ENCODE measurements at regions not wholly inside any gene's neighbourhood (a gene's known extent, or its start where the extent isn't known, plus 50 kb on each side); places are given as distances from the start of the nearest gene placed in this dataset.
A peak's percentile ranks its signal among the peaks of the same experiment; 100 is the strongest.

DNA sequence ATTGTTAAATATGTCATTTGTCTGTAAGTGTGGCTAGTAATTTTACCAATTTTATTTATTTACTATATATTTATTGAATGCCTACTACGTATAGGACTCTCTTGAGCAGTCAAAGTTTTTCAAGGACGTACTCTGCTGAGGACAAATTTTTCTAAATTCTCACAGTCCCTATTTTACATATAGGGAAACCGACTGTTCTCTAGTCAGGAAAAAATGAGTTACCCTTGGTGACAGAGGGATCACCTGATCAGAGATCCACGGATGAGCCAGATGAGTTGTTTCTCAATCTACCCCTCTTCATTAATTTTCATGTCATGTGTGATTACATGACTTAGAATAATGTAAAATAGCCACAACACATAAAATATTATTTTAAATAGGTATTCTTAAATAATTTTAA, 96.2 kb upstream of the SLC38A2 start:
- H3K4me1 Mint-ChIP-seq (ENCODE audit: low read depth), result peaks cover 29% of the 10 kb centered on the region
- H3K36me3 Mint-ChIP-seq (ENCODE audit: low read depth), result peaks cover 22% of the 10 kb centered on the region
- DNase-seq (ENCODE audit: low spot score), result no peak
- no peak overlapping the region for H3K27ac Mint-ChIP-seq
- no peaks in the 10 kb centered on the region for H3K27me3 Mint-ChIP-seq (ENCODE audit: low read depth)
- peaks cover 9% of the 10 kb centered on the region for H3K9me3 Mint-ChIP-seq
- no peak overlapping the region for H3K4me3 Mint-ChIP-seq

- H3K9me3 Mint-ChIP-seq, result peaks cover 9% of the 10 kb centered on the region
- peaks cover 19% of the 10 kb centered on the region for H3K36me3 Mint-ChIP-seq (ENCODE audit: low read depth)
- no peak for DNase-seq (ENCODE audit: low spot score)
- H3K4me1 Mint-ChIP-seq (ENCODE audit: low read depth), result peaks cover 25% of the 10 kb centered on the region
- H3K4me3 Mint-ChIP-seq, result no peak overlapping the region
- no peaks in the 10 kb centered on the region for H3K27me3 Mint-ChIP-seq (ENCODE audit: low read depth)
- H3K27ac Mint-ChIP-seq, result no peak overlapping the region
Measured at GRCh38 chr12:46468160-46468559, 95.6 kb upstream of the SLC38A2 start.

- Mint-ChIP-seq H3K9me3 (peaks cover 9% of the 10 kb centered on the region), H3K27ac (no peak overlapping the region), H3K4me1 (ENCODE audit: low read depth) (peaks cover 21% of the 10 kb centered on the region), H3K36me3 (ENCODE audit: low read depth) (peaks cover 11% of the 10 kb centered on the region), H3K4me3 (no peak overlapping the region), H3K27me3 (ENCODE audit: low read depth) (no peaks in the 10 kb centered on the region)
- DNase-seq (ENCODE audit: low spot score), result no peak
Measured at GRCh38 chr12:46465307-46465706, 92.7 kb upstream of the SLC38A2 start.

- Mint-ChIP-seq H3K4me1 (ENCODE audit: low read depth) (peaks cover 21% of the 10 kb centered on the region), H3K27ac (no peak overlapping the region)
Measured at GRCh38 chr12:46464863-46465262, 92.3 kb upstream of the SLC38A2 start.

GRCh38 chr12:46462641-46463355, 90.2 kb upstream of the SLC38A2 start:
- no peak for DNase-seq (ENCODE audit: low spot score)
- Mint-ChIP-seq H3K4me1 (ENCODE audit: low read depth) (peaks cover 36% of the 10 kb centered on the region), H3K27ac (no peak overlapping the region), H3K27me3 (ENCODE audit: low read depth) (no peaks in the 10 kb centered on the region), H3K9me3 (peaks cover 6% of the 10 kb centered on the region), H3K36me3 (ENCODE audit: low read depth) (peaks cover 8% of the 10 kb centered on the region), H3K4me3 (no peak overlapping the region)

More at GRCh38 chr12:46464863-46465262, 92.3 kb upstream of the SLC38A2 start:
- DNase-seq (ENCODE audit: low spot score), result no peak
- Mint-ChIP-seq H3K9me3 (peaks cover 6% of the 10 kb centered on the region), H3K27me3 (ENCODE audit: low read depth) (no peaks in the 10 kb centered on the region), H3K36me3 (ENCODE audit: low read depth) (peaks cover 8% of the 10 kb centered on the region), H3K4me3 (no peak overlapping the region)

DNA sequence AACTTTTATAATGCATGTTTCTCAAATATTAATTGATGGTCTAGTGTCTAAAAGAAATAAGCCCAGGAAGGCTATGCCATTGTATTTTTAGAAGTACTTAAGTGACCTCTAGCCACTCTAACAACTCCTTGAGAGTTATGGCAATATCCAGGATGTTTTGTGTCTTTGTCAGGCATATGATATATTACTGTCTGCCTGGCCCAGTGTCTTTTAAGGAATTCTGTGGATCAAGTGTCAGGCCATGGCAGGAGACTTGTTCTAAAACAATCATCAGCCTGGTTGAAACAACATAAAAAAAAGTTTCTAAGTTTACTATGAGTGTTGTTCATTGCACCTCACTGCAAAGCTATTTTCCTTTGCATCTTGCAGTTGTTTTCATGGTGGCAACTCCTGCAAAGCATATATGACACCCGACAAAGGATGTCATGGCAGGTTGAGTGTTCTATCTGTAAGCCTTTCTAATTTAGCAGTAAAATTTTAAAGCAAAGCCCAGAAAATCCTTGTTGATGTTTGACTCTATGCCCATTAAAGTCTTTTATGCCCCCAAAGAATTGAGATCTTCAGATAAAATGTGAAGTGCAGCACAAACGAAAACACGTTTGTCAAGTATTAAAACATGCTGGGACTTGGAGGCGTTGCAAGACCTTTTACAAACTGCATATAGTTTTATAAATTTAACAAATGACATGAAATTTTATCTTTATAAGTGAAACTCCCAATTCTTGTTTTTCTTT, 89.5 kb upstream of the SLC38A2 start:
- Mint-ChIP-seq H3K27me3 (ENCODE audit: low read depth) (no peaks in the 10 kb centered on the region), H3K36me3 (ENCODE audit: low read depth) (peaks cover 8% of the 10 kb centered on the region), H3K4me3 (no peak overlapping the region), H3K4me1 (ENCODE audit: low read depth) (peaks cover 38% of the 10 kb centered on the region), H3K27ac (no peak overlapping the region), H3K9me3 (peaks cover 6% of the 10 kb centered on the region)
- DNase-seq (ENCODE audit: low spot score), result no peak

GRCh38 chr12:46461459-46461858, 88.9 kb upstream of the SLC38A2 start:
- H3K9me3 Mint-ChIP-seq, result peaks cover 6% of the 10 kb centered on the region
- H3K27me3 Mint-ChIP-seq (ENCODE audit: low read depth), result no peaks in the 10 kb centered on the region
- no peak for DNase-seq (ENCODE audit: low spot score)
- H3K4me3 Mint-ChIP-seq, result no peak overlapping the region
- H3K36me3 Mint-ChIP-seq (ENCODE audit: low read depth), result peaks cover 8% of the 10 kb centered on the region
- H3K27ac Mint-ChIP-seq, result no peak overlapping the region
- H3K4me1 Mint-ChIP-seq (ENCODE audit: low read depth), result peaks cover 43% of the 10 kb centered on the region

DNA sequence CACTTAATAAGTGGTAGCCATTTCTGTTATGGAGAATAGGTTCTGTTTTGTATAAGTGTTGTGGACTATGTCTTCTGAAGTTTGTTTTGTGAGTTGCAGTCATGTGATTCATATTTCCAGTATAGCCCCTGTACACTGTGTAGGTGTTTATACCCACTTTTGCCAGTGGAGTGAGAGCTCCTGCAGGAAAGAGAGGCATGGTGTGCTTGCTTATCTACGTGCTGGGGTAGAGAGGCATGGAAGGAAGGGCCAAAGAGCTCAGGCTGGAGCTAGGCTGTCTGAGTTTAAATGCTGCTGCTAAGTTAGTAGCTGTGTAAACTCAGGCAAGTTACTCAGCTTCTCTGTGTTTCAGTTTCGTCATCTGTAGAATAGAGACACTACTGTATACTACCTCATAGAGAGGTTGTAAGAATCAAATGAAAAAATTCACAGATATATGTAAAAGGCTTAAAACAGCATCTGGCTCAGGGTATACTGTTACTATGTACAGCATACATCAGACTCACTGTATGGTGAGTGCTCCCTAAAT, 88.2 kb upstream of the SLC38A2 start:
- Mint-ChIP-seq H3K4me3 (peak overlapping the region; percentile 87), H3K36me3 (ENCODE audit: low read depth) (peaks cover 8% of the 10 kb centered on the region), H3K4me1 (ENCODE audit: low read depth) (peaks cover 49% of the 10 kb centered on the region), H3K27me3 (ENCODE audit: low read depth) (no peaks in the 10 kb centered on the region), H3K27ac (peak overlapping the region; percentile 95), H3K9me3 (peaks cover 6% of the 10 kb centered on the region)
- DNase-seq (ENCODE audit: low spot score), result no peak

GRCh38 chr12:46459861-46460545, 87.4 kb upstream of the SLC38A2 start:
- H3K36me3 Mint-ChIP-seq (ENCODE audit: low read depth), result peaks cover 8% of the 10 kb centered on the region
- peak overlapping the region; percentile 87 for H3K4me3 Mint-ChIP-seq
- no peaks in the 10 kb centered on the region for H3K27me3 Mint-ChIP-seq (ENCODE audit: low read depth)
- peaks cover 57% of the 10 kb centered on the region for H3K4me1 Mint-ChIP-seq (ENCODE audit: low read depth)
- DNase-seq (ENCODE audit: low spot score), result no peak
- peaks cover 6% of the 10 kb centered on the region for H3K9me3 Mint-ChIP-seq
- peak overlapping the region; percentile 95 for H3K27ac Mint-ChIP-seq

DNA sequence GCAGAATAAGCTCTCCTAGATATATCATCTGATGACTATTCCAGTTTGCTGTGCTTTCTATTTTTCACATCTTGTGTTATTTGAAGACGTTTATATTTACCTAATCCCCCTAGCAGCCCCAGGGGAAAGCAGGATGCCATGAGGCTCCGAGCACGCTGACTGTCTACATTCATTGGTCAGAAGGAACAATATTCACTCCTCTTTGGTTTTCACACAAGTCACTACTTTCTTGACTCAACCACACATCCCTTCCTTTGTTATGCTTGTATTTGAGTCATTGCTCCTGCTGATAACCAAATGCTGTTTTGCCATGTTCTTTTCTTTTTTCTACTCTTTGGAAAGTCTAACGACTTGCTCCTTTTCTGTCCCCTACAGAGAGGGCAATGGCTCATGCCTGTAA, 86.5 kb upstream of the SLC38A2 start:
- Mint-ChIP-seq H3K27me3 (ENCODE audit: low read depth) (no peaks in the 10 kb centered on the region), H3K27ac (peak overlapping the region; percentile 95), H3K9me3 (no peaks in the 10 kb centered on the region), H3K4me1 (ENCODE audit: low read depth) (peaks cover 62% of the 10 kb centered on the region), H3K4me3 (peak overlapping the region; percentile 67), H3K36me3 (ENCODE audit: low read depth) (peaks cover 1% of the 10 kb centered on the region)
- DNase-seq (ENCODE audit: low spot score), result peak; percentile 39

- peak overlapping the region; percentile 67 for H3K4me3 Mint-ChIP-seq
- no peak for DNase-seq (ENCODE audit: low spot score)
- peak overlapping the region; percentile 95 for H3K27ac Mint-ChIP-seq
- H3K9me3 Mint-ChIP-seq, result no peaks in the 10 kb centered on the region
- peaks cover 63% of the 10 kb centered on the region for H3K4me1 Mint-ChIP-seq (ENCODE audit: low read depth)
- no peaks in the 10 kb centered on the region for H3K27me3 Mint-ChIP-seq (ENCODE audit: low read depth)
- H3K36me3 Mint-ChIP-seq (ENCODE audit: low read depth), result no peaks in the 10 kb centered on the region
Measured at GRCh38 chr12:46458500-46459102, 86.0 kb upstream of the SLC38A2 start.

- H3K4me3 Mint-ChIP-seq, result peak overlapping the region; percentile 67
- H3K36me3 Mint-ChIP-seq (ENCODE audit: low read depth), result no peaks in the 10 kb centered on the region
- no peak for DNase-seq (ENCODE audit: low spot score)
- no peaks in the 10 kb centered on the region for H3K27me3 Mint-ChIP-seq (ENCODE audit: low read depth)
- peaks cover 67% of the 10 kb centered on the region for H3K4me1 Mint-ChIP-seq (ENCODE audit: low read depth)
- H3K9me3 Mint-ChIP-seq, result no peaks in the 10 kb centered on the region
- peak overlapping the region; percentile 11 for H3K27ac Mint-ChIP-seq
Measured at GRCh38 chr12:46457958-46458357, 85.4 kb upstream of the SLC38A2 start.

GRCh38 chr12:46456356-46457334, 84.1 kb upstream of the SLC38A2 start:
- Mint-ChIP-seq H3K36me3 (ENCODE audit: low read depth) (no peaks in the 10 kb centered on the region), H3K27ac (peak overlapping the region; percentile 84), H3K27me3 (ENCODE audit: low read depth) (no peaks in the 10 kb centered on the region), H3K4me3 (peak overlapping the region; percentile 74), H3K4me1 (ENCODE audit: low read depth) (peaks cover 72% of the 10 kb centered on the region), H3K9me3 (no peaks in the 10 kb centered on the region)
- DNase-seq (ENCODE audit: low spot score), result no peak

Measured in T-helper 2 cell treated with Interferon-gamma antibody and Interleukin-4, amounts not matched to agents 5 μg/mL and 100 μg/mL, for 36 hours (primary cell).